ENCODE measurements at regions not wholly inside any gene's neighbourhood (a gene's known extent, or its start where the extent isn't known, plus 50 kb on each side); places are given as distances from the start of the nearest gene placed in this dataset.
"Not testable (repeated sequence)": the region's sequence is repeated elsewhere in the genome, so short reads cannot be mapped to it uniquely, and the experiment has no call there.

DNA sequence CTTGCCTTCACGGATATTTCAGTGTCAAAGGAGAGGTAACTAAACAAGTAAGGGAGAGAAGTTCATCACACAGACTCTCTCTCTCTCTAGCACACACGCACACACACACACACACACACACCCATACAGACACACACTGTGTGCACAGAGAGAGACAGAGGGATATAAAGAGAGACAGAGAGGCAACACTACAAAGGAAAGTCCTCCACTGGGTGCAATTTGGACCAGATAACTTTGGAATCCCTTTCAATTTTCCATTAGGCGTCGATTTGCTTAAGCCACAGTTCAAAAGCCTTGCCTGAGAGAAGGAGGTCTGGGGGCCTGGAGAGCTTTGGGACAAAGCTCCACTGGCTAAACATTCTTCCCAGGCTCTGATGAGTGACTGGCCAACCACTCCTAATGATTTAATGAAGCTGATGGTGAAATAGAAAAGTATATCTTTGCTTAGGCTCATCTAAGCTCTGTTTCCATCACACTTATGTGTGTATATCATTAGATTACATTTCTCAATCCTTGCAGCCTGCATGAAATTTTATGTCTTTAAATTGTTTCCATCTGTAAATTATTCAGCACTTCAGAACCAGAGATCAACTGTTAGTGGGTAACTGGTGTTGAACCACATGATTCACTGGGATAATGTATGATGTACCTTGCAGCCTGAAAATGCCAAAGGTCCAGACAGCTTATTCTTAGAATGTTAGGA is 180.8 kb downstream of the MAGEB17 start:
- no peak overlapping the region for H3K4me3 ChIP-seq
- no peaks in the 10 kb centered on the region for H3K4me1 ChIP-seq
- no peak for DNase-seq
- TF ChIP-seq POLR2A (IDR thresholded peaks at IDR 0.05), result no peak
- no peak overlapping the region for H3K27ac ChIP-seq
- no peaks in the 10 kb centered on the region for H3K9me3 ChIP-seq
- no peaks in the 10 kb centered on the region for H3K36me3 ChIP-seq
- H3K27me3 ChIP-seq, result no peaks in the 10 kb centered on the region
- intact Hi-C loops (cut with DNase I; ENCODE audit: low total_unique reads), result no loop called here

DNA sequence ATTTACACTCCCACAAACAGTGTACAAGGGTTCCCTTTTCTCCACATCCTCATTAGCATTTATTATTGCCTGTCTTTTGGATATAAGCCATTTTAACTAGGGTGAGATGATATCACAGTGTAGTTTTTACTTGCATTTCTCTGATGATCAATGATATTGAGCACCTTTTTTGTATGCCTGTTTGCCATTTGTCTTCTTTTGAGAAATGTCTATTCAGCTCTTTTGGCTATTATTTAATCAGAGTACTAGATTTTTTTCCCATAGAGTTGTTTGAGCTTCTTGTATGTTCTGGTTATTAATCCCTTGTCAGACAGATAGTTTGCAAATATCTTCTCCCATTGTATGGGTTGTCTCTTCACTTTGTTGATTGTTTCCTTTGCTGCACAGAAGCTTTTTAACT is 190.6 kb downstream of the MAGEB17 start:
- no peak for DNase-seq
- TF ChIP-seq CTCF (IDR thresholded peaks at IDR 0.05), result no peak
- no peak for TF ChIP-seq POLR2A (IDR thresholded peaks at IDR 0.05)
- intact Hi-C loops (cut with DNase I; ENCODE audit: low total_unique reads), result no loop called here
- Histone ChIP-seq H3K4me3 (no peak overlapping the region), H3K27ac (no peak overlapping the region), H3K9me3 (no peaks in the 10 kb centered on the region), H3K36me3 (no peaks in the 10 kb centered on the region), H3K4me1 (no peaks in the 10 kb centered on the region), H3K27me3 (no peaks in the 10 kb centered on the region)

DNA sequence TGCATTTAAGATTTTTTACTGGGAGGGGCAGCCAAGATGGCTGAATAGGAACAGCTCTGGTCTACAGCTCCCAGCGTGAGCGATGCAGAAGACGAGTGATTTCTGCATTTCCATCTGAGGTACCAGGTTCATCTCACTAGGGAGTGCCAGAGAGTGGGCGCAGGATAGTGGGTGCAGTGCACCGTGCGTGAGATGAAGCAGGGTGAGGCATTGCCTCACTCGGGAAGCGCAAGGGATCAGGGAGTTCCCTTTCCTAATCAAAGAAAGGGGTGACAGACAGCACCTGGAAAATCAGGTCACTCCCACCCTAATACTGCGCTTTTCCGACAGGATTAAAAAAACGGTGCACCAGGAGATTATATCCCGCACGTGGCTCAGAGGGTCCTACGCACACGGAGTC is 192.8 kb downstream of the MAGEB17 start:
- H3K27me3 ChIP-seq; DNase-seq; H3K36me3 ChIP-seq; H3K9me3 ChIP-seq; H3K27ac ChIP-seq; H3K4me3 ChIP-seq; intact Hi-C loops (cut with DNase I; ENCODE audit: low total_unique reads); H3K4me1 ChIP-seq: not testable (repeated sequence)

- TF ChIP-seq CTCF (IDR thresholded peaks at IDR 0.05), result no peak
- H3K9me3 ChIP-seq, result no peaks in the 10 kb centered on the region
- H3K36me3 ChIP-seq, result no peaks in the 10 kb centered on the region
- intact Hi-C loops (cut with DNase I; ENCODE audit: low total_unique reads), result no loop called here
- H3K27me3 ChIP-seq, result no peaks in the 10 kb centered on the region
- no peak overlapping the region for H3K4me3 ChIP-seq
- no peak overlapping the region for H3K27ac ChIP-seq
- no peak for DNase-seq
- H3K4me1 ChIP-seq, result no peaks in the 10 kb centered on the region
Observed at GRCh38 chrX:16368696-16369095, 201.4 kb downstream of the MAGEB17 start.

- no peaks in the 10 kb centered on the region for H3K36me3 ChIP-seq
- H3K27ac ChIP-seq, result no peak overlapping the region
- TF ChIP-seq POLR2A (IDR thresholded peaks at IDR 0.05) (no peak), CTCF (IDR thresholded peaks at IDR 0.05) (no peak)
- no peak for DNase-seq
- no peaks in the 10 kb centered on the region for H3K9me3 ChIP-seq
- intact Hi-C loops (cut with DNase I; ENCODE audit: low total_unique reads), result no loop called here
- H3K4me3 ChIP-seq, result no peak overlapping the region
- no peaks in the 10 kb centered on the region for H3K27me3 ChIP-seq
- H3K4me1 ChIP-seq, result no peaks in the 10 kb centered on the region
Observed at GRCh38 chrX:16376056-16376455, 208.8 kb downstream of the MAGEB17 start.

GRCh38 chrX:16386126-16386525 is 218.8 kb downstream of the MAGEB17 start:
- no peak for DNase-seq
- no peak overlapping the region for H3K4me3 ChIP-seq
- no peaks in the 10 kb centered on the region for H3K4me1 ChIP-seq
- no peaks in the 10 kb centered on the region for H3K27me3 ChIP-seq
- no peaks in the 10 kb centered on the region for H3K36me3 ChIP-seq
- intact Hi-C loops (cut with DNase I; ENCODE audit: low total_unique reads), result no loop called here
- no peak for TF ChIP-seq POLR2A (IDR thresholded peaks at IDR 0.05)
- no peak for TF ChIP-seq CTCF (IDR thresholded peaks at IDR 0.05)
- no peaks in the 10 kb centered on the region for H3K9me3 ChIP-seq
- no peak overlapping the region for H3K27ac ChIP-seq
